MM.1S (cell line): ENCODE measurements at regions not wholly inside any gene's neighbourhood (a gene's known extent, or its start where the extent isn't known, plus 50 kb on each side); places are given as distances from the start of the nearest gene placed in this dataset.

Source experiments
- DNase-seq: peaks from one replicate; pipeline ENCODE4 v3.0.0-alpha.2; 2015
- H2AFZ ChIP-seq: fragments of 300-600 bp; sonication (generic); 2 replicates; pipeline ENCODE4 v1.6.0; 2016; ENCODE audit warnings: antibody characterized with exemption, low read length
- H3F3A ChIP-seq: fragments of 300-600 bp; sonication (generic); 2 replicates; pipeline ENCODE4 v1.6.1; 2016; ENCODE audit warnings: mild to moderate bottlenecking, antibody characterized with exemption, low read length, moderate library complexity, mixed read lengths; ENCODE audit not compliant: insufficient read depth
- H3K27ac ChIP-seq: fragments of 300-600 bp; sonication (generic); 2 replicates; pipeline ENCODE4 v1.5.1; 2016; ENCODE audit warnings: mild to moderate bottlenecking, low read length
- H3K27me3 ChIP-seq: fragments of 300-600 bp; sonication (generic); replicated peaks from 2 replicates; pipeline ENCODE4 v1.6.0; 2016; ENCODE audit warnings: low read length; ENCODE audit not compliant: insufficient read depth
- H3K36me3 ChIP-seq: fragments of 300-600 bp; sonication (generic); replicated peaks from 2 replicates; pipeline ENCODE4 v1.6.1; 2016; ENCODE audit warnings: mild to moderate bottlenecking, low read length, mixed read lengths; ENCODE audit not compliant: insufficient read depth
- H3K4me1 ChIP-seq: fragments of 300-600 bp; sonication (generic); 2 replicates; pipeline ENCODE4 v1.6.1; 2016; ENCODE audit warnings: low read length, mixed read lengths
- H3K4me2 ChIP-seq: fragments of 300-600 bp; sonication (generic); 2 replicates; pipeline ENCODE4 v1.6.0; 2016; ENCODE audit warnings: low read depth, low read length
- H3K4me3 ChIP-seq: fragments of 300-600 bp; sonication (generic); 2 replicates; pipeline ENCODE4 v1.5.1; 2016; ENCODE audit warnings: low read length, mixed read lengths
- H3K79me2 ChIP-seq: fragments of 300-600 bp; sonication (generic); 2 replicates; pipeline ENCODE4 v1.6.1; 2016; ENCODE audit warnings: mixed run types, low read length, mixed read lengths
- H3K9ac ChIP-seq: fragments of 300-600 bp; sonication (generic); 2 replicates; pipeline ENCODE4 v1.6.1; 2016; ENCODE audit warnings: low read length, mixed read lengths
- H3K9me2 ChIP-seq: fragments of 300-600 bp; sonication (generic); replicated peaks from 2 replicates; pipeline ENCODE4 v1.6.1; 2016; ENCODE audit warnings: mild to moderate bottlenecking, low read length, mixed read lengths; ENCODE audit not compliant: insufficient read depth
- H3K9me3 ChIP-seq: fragments of 300-600 bp; sonication (generic); replicated peaks from 2 replicates; pipeline ENCODE4 v1.6.1; 2016; ENCODE audit warnings: mild to moderate bottlenecking, low read length, mixed read lengths; ENCODE audit not compliant: insufficient read depth
- H4K20me1 ChIP-seq: fragments of 300-600 bp; sonication (generic); 2 replicates; pipeline ENCODE4 v1.6.1; 2016; ENCODE audit warnings: mild to moderate bottlenecking, low read length, moderate library complexity, mixed read lengths; ENCODE audit not compliant: insufficient read depth
- CTCF ChIP-seq: fragments of 300-600 bp; sonication (generic); IDR thresholded peaks from 2 replicates; pipeline ENCODE4 v1.5.1; 2016; ENCODE audit warnings: antibody characterized with exemption, low read length, mixed read lengths
- EZH2 ChIP-seq: fragments of 300-600 bp; sonication (generic); optimal IDR thresholded peaks from 2 replicates; pipeline ENCODE3; 2017; ENCODE audit warnings: low read depth, mild to moderate bottlenecking, antibody characterized with exemption, low read length, mixed read lengths
- EZH2phosphoT487 ChIP-seq: fragments of 300-600 bp; sonication (generic); IDR thresholded peaks from 2 replicates; pipeline ENCODE4 v1.6.1; 2018; ENCODE audit warnings: antibody characterized with exemption, low read length

GRCh38 chr5:124453221-124454051 is 293.0 kb downstream of the ZNF608 start:
- DNase-seq = peak; percentile 83
- no peak overlapping the region for H2AFZ ChIP-seq
- peak overlapping the region; percentile 70; the same call in 1 of the 2 replicates for H3K27ac ChIP-seq

DNA sequence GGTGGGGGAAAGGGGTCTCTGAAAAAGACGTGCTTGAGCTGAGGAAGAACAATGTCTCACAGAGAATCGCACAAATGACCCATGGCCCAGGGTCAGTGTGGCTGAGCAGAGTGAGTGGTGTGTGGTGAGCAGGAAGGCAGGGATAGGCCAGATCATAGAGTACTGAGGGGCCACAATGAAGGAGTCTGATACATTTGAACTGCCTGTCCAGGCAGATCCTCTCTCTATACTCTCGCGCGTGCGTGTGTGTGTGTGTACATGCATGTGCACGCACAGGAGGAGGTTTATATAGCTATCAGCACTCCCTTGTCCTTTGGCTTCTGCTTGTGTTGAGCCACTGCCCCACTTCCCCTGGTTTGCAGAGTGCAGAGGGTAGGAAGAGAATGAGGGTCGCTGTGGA is 294.0 kb downstream of the ZNF608 start:
- no peaks in the 10 kb centered on the region for H3K36me3 ChIP-seq
- no peaks in the 10 kb centered on the region for H3K9me2 ChIP-seq
- TF ChIP-seq CTCF = no peak
- no peak for TF ChIP-seq EZH2phosphoT487
- TF ChIP-seq EZH2 = no peak
- H4K20me1 ChIP-seq = no peaks in the 10 kb centered on the region
- H3K4me2 ChIP-seq = no peak overlapping the region
- peaks cover 22% of the 10 kb centered on the region for H3K4me1 ChIP-seq
- no peak overlapping the region for H2AFZ ChIP-seq
- no peaks in the 10 kb centered on the region for H3K9me3 ChIP-seq
- DNase-seq = no peak
- no peak overlapping the region for H3K4me3 ChIP-seq
- H3F3A ChIP-seq = peaks cover 14% of the 10 kb centered on the region
- no peaks in the 10 kb centered on the region for H3K27me3 ChIP-seq
- no peaks in the 10 kb centered on the region for H3K79me2 ChIP-seq
- H3K27ac ChIP-seq = no peak overlapping the region
- no peak overlapping the region for H3K9ac ChIP-seq

More at GRCh38 chr5:124453221-124454051, 293.0 kb downstream of the ZNF608 start:
- peaks cover 14% of the 10 kb centered on the region for H3F3A ChIP-seq
- H3K79me2 ChIP-seq = no peaks in the 10 kb centered on the region
- no peaks in the 10 kb centered on the region for H3K9me3 ChIP-seq
- no peak for TF ChIP-seq EZH2
- TF ChIP-seq EZH2phosphoT487 = no peak
- no peak for TF ChIP-seq CTCF
- no peaks in the 10 kb centered on the region for H3K36me3 ChIP-seq
- no peaks in the 10 kb centered on the region for H4K20me1 ChIP-seq
- no peak overlapping the region; the same call in 1 of the 2 replicates for H3K4me3 ChIP-seq
- H3K4me1 ChIP-seq = peaks cover 26% of the 10 kb centered on the region
- no peaks in the 10 kb centered on the region for H3K27me3 ChIP-seq
- peak overlapping the region; percentile 14; the same call in 1 of the 2 replicates for H3K9ac ChIP-seq
- no peaks in the 10 kb centered on the region for H3K9me2 ChIP-seq
- peak overlapping the region; percentile 44 for H3K4me2 ChIP-seq

GRCh38 chr5:124451721-124452383 is 294.6 kb downstream of the ZNF608 start:
- Histone ChIP-seq H3K9ac (no peak overlapping the region), H3K4me1 (peaks cover 22% of the 10 kb centered on the region), H3K9me2 (no peaks in the 10 kb centered on the region), H3K4me3 (no peak overlapping the region), H3K4me2 (no peak overlapping the region), H3K79me2 (no peaks in the 10 kb centered on the region), H3K9me3 (no peaks in the 10 kb centered on the region), H3F3A (peaks cover 14% of the 10 kb centered on the region), H3K27ac (no peak overlapping the region), H4K20me1 (no peaks in the 10 kb centered on the region), H3K27me3 (no peaks in the 10 kb centered on the region), H2AFZ (no peak overlapping the region), H3K36me3 (no peaks in the 10 kb centered on the region)
- TF ChIP-seq EZH2 (no peak), EZH2phosphoT487 (no peak), CTCF (no peak)
- no peak for DNase-seq
